K562 (cell line): ENCODE measurements at regions not wholly inside any gene's neighbourhood (a gene's known extent, or its start where the extent isn't known, plus 50 kb on each side); places are given as distances from the start of the nearest gene placed in this dataset.

ENCODE experiments used
- ATAC-seq: fragments of 200-7000 bp; cut with Tn5 transposase; 3 replicates; pipeline ENCODE4 v1.9.1; 2020; ENCODE audit warnings: moderate library complexity
- BruUV-seq: library from RNA; stranded (reverse); fragments of 400-500 nt; replicated peaks from 2 replicates; lab custom pipeline; 2021; lab: Mats Ljungman, UMichigan
- CTCF ChIA-PET: fragments of 300-600 bp; formaldehyde crosslinking; extraction: SDS; loops from one replicate; lab custom pipeline; 2021; ENCODE audit warnings: low intra/inter-chr PET ratio; lab: Yijun Ruan, JAX
- POLR2A ChIA-PET: fragments of 300-600, 350-650 bp; sonication (Branson Sonifier 250); formaldehyde crosslinking; extraction: SDS; loops from one replicate; lab custom pipeline; 2021; ENCODE audit warnings: antibody characterized with exemption, inconsistent platforms; lab: Yijun Ruan, JAX
- DNase-seq, 4 experiments: peaks; one replicate each; pipeline versions ENCODE4 v3.0.0 to v3.0.0-alpha.2; 2011 to 2018; ENCODE audit warnings: low spot score in 3 of 4, mixed read lengths in 3 of 4; ENCODE audit errors: extremely low read depth in 1 of 4
- FAIRE-seq: peaks from 2 replicates; lab custom pipeline; 2011; peaks lifted over from hg19 to GRCh38; lab: Jason Lieb, UNC
- H2AFZ ChIP-seq: 2 replicates; pipeline ENCODE4 v1.6.0; 2011; ENCODE audit warnings: low read depth, low read length, control low read depth, inconsistent platforms
- H3K27ac ChIP-seq: fragments of 200-600 bp; 3 replicates; pipeline ENCODE4 v1.8.0; 2011; ENCODE audit warnings: low read depth, mild to moderate bottlenecking, control low read depth, inconsistent platforms, low read length, moderate library complexity, mixed read lengths; ENCODE audit errors: extremely low read depth
- H3K27me3 ChIP-seq, 2 experiments: fragments of 300-600 bp in 1 of 2; 2 replicates in 1 of 2; 3 replicates in 1 of 2; pipeline versions ENCODE4 v1.6.0 to v1.8.0; 2011; ENCODE audit warnings: inconsistent platforms in 2 of 2, low read length in 2 of 2, mild to moderate bottlenecking in 1 of 2, mixed read lengths in 1 of 2, moderate library complexity in 1 of 2; ENCODE audit not compliant: control insufficient read depth in 2 of 2, insufficient read depth in 2 of 2
- H3K36me3 ChIP-seq: fragments of 300-600 bp; 3 replicates; pipeline ENCODE4 v1.8.0; 2011; ENCODE audit warnings: mild to moderate bottlenecking, low read length, inconsistent platforms; ENCODE audit not compliant: control insufficient read depth, insufficient read depth
- H3K4me1 ChIP-seq, 2 experiments: fragments of 200-600 bp in 1 of 2; replicated peaks in 1 of 2; 2 replicates in 1 of 2; 3 replicates in 1 of 2; pipeline versions ENCODE4 v1.5.1 to v1.8.0; 2011; ENCODE audit warnings: inconsistent platforms in 2 of 2, low read length in 2 of 2, mild to moderate bottlenecking in 1 of 2, mixed read lengths in 1 of 2, moderate library complexity in 1 of 2; ENCODE audit not compliant: control insufficient read depth in 2 of 2, insufficient read depth in 2 of 2
- H3K4me2 ChIP-seq: 2 replicates; pipeline ENCODE4 v1.6.1; 2011; ENCODE audit warnings: low read length, control low read depth, inconsistent platforms, mixed read lengths; ENCODE audit not compliant: insufficient read depth
- H3K4me3 ChIP-seq: fragments of 200-600 bp; sonication (generic), shearing (Covaris generic); 2 replicates; pipeline ENCODE4 v1.5.1; 2016; ENCODE audit warnings: control low read depth, inconsistent platforms
- H3K79me2 ChIP-seq: fragments of 200-600 bp; 3 replicates; pipeline ENCODE4 v1.8.0; 2011; ENCODE audit warnings: low read length, inconsistent platforms; ENCODE audit not compliant: control insufficient read depth, insufficient read depth
- H3K9ac ChIP-seq, 2 experiments: 2 replicates each; pipeline versions ENCODE4 v1.6.0 to v1.6.1; 2011; ENCODE audit warnings: low read depth in 2 of 2, low read length in 2 of 2, control low read depth in 1 of 2, inconsistent platforms in 1 of 2, mild to moderate bottlenecking in 1 of 2, mixed read lengths in 1 of 2; ENCODE audit not compliant: insufficient read depth in 1 of 2
- H3K9me1 ChIP-seq: one replicate; pipeline ENCODE4 v1.6.0; 2011; ENCODE audit warnings: inconsistent platforms, mild to moderate bottlenecking, low read length, moderate library complexity; ENCODE audit not compliant: control insufficient read depth, insufficient read depth
- H3K9me3 ChIP-seq: replicated peaks from 2 replicates; pipeline ENCODE4 v1.5.1; 2011; ENCODE audit warnings: low read depth, low read length, inconsistent platforms; ENCODE audit not compliant: control insufficient read depth, insufficient read depth
- H4K20me1 ChIP-seq: replicated peaks from 2 replicates; pipeline ENCODE4 v1.6.1; 2011; ENCODE audit warnings: low read length, inconsistent platforms, mixed read lengths; ENCODE audit not compliant: control insufficient read depth, insufficient read depth
- CCAR2 ChIP-seq: fragments of 200-400 bp; formaldehyde crosslinking; IDR thresholded peaks from 2 replicates; pipeline ENCODE4 v1.6.1; 2017; ENCODE audit warnings: mild to moderate bottlenecking, low read depth, low read length
- CUX1 ChIP-seq: fragments of 200-800 bp; sonication (Bioruptor generic); IDR thresholded peaks from 2 replicates; pipeline ENCODE4 v1.6.1; 2016; ENCODE audit warnings: missing genetic modification characterization, missing compliant biosample characterization
- ETS2 ChIP-seq: IDR thresholded peaks from 2 replicates; pipeline ENCODE4 v1.6.1; 2016; ENCODE audit warnings: borderline replicate concordance, missing genetic modification characterization, mild to moderate bottlenecking, moderate library complexity, missing compliant biosample characterization; ENCODE audit not compliant: poor library complexity, severe bottlenecking
- EWSR1 ChIP-seq: fragments of 450-650 bp; IDR thresholded peaks from 2 replicates; pipeline ENCODE4 v1.6.1; 2018; ENCODE audit warnings: borderline replicate concordance, mild to moderate bottlenecking, low read depth, moderate library complexity; ENCODE audit not compliant: partially characterized antibody
- FOXM1 ChIP-seq, 2 experiments: fragments of 450-650 bp in 1 of 2; sonication (generic) in 1 of 2; formaldehyde crosslinking in 1 of 2; IDR thresholded peaks; 2 replicates each; pipeline versions ENCODE4 v1.6.1 to v1.9.0; 2017 to 2022; ENCODE audit warnings: low read depth in 2 of 2, mild to moderate bottlenecking in 2 of 2, missing genetic modification reagents in 1 of 2, moderate library complexity in 1 of 2
- NR3C1 ChIP-seq: sonication (generic); formaldehyde crosslinking; IDR thresholded peaks from 2 replicates; pipeline ENCODE4 v1.8.1; 2022; ENCODE audit warnings: missing genetic modification reagents
- PHB ChIP-seq: fragments of 250-450 bp; sonication (Bioruptor Pico); IDR thresholded peaks from 2 replicates; pipeline ENCODE4 v1.5.0; 2021
- PML ChIP-seq: IDR thresholded peaks from 2 replicates; pipeline ENCODE4 v1.6.1; 2012; ENCODE audit warnings: low read length, inconsistent platforms
- POLR2A ChIP-seq: fragments of 450-650 bp; conservative IDR thresholded peaks from 2 replicates; pipeline ENCODE4 v1.6.1; 2016
- SOX6 ChIP-seq: fragments of 450-650 bp; IDR thresholded peaks from 2 replicates; pipeline ENCODE4 v1.6.1; 2014; ENCODE audit warnings: mild to moderate bottlenecking
- ZNF75A ChIP-seq: fragments of 450-650 bp; formaldehyde crosslinking; IDR thresholded peaks from 2 replicates; pipeline ENCODE4 v1.4.0; 2020; ENCODE audit warnings: mild to moderate bottlenecking
- WGBS: fragments of 100-300 bp; shearing (Covaris generic); methylation state at CpG from one replicate; pipeline ENCODE4 v1.1.6; 2016; ENCODE audit warnings: low coverage, mixed read lengths; ENCODE audit not compliant: insufficient coverage; ENCODE audit errors: missing lambda C conversion rate; 5-methylcytosine and 5-hydroxymethylcytosine counted together
- in situ Hi-C: fragments of 300-500 bp; cut with MboI; formaldehyde crosslinking; loops from 4 replicates; pipeline ENCODE4 v1.15.0; 2018; ENCODE audit warnings: inconsistent platforms, mixed read lengths
- intact Hi-C: fragments of 100-400 bp; cut with micrococcal nuclease; formaldehyde crosslinking; loops from 2 replicates; pipeline ENCODE4 v1.14.2; 2022
- TF ChIP-seq, protein P1 (sequence below): IDR thresholded peaks from 2 replicates; pipeline ENCODE4 v1.6.1; 2014; ENCODE audit warnings: antibody characterized with exemption
- TF ChIP-seq, protein P2 (sequence below): conservative IDR thresholded peaks from 2 replicates; pipeline ENCODE4 v1.6.1; 2011; ENCODE audit warnings: low read depth, mild to moderate bottlenecking, low read length; ENCODE audit not compliant: control insufficient read depth

GRCh38 chr3:177358091-177358976, 161.1 kb upstream of the TBL1XR1 start:
- DNase-seq (peak; percentile 57 to 95 (median 78)), ATAC-seq (peak; percentile 71), FAIRE-seq (peak; percentile 85)
- H3K9me1 ChIP-seq = no peaks in the 10 kb centered on the region
- peaks cover 6% of the 10 kb centered on the region; the same call in 1 of the 3 replicates for H3K79me2 ChIP-seq
- peaks cover 32 to 56% of the 10 kb centered on the region in 2 experiments for H3K4me1 ChIP-seq
- ChIA-PET POLR2A (interaction anchor here (0.6 to 7.6 kb wide), 21 partner anchors 9 to 486 kb away, joined by 3 to 97 read pairs (median 4); partner anchors contain the start of gene TBL1XR1), CTCF (interaction anchor here (0.9 kb wide), 1 partner anchor 161 kb away, joined by 4 read pairs; the partner anchor contains the start of gene TBL1XR1)
- H3K27ac ChIP-seq = peak overlapping the region; percentile 98
- WGBS = 2% methylated on average over 13 of the region's 15 CpGs
- BruUV-seq = TSS peak; percentile 93
- no peaks in the 10 kb centered on the region for H3K27me3 ChIP-seq
- no peaks in the 10 kb centered on the region for H3K9me3 ChIP-seq
- H4K20me1 ChIP-seq = no peaks in the 10 kb centered on the region
- peak overlapping the region; percentile 4; the same call in 1 of the 2 replicates for H3K4me3 ChIP-seq
- H3K9ac ChIP-seq = peak overlapping the region; percentile 84 to 91; a peak in 3 of 4 replicates
- peak overlapping the region; percentile 81 for H3K4me2 ChIP-seq
- in situ Hi-C loops = no loop called here
- intact Hi-C loops = loop anchor here (1.0 to 5.0 kb wide), 4 partner anchors 20 to 306 kb away; no protein-coding TSS in a partner anchor
- peak overlapping the region; percentile 91 for H2AFZ ChIP-seq
- H3K36me3 ChIP-seq = no peaks in the 10 kb centered on the region
- 0 out of 2 replicates have a peak, but pooled peaks have one; percentile 12 for TF ChIP-seq CUX1 (CRISPR knock-in tag)
- no peak for TF ChIP-seq ETS2
- TF ChIP-seq EWSR1 = no peak
- TF ChIP-seq, protein P1, sequence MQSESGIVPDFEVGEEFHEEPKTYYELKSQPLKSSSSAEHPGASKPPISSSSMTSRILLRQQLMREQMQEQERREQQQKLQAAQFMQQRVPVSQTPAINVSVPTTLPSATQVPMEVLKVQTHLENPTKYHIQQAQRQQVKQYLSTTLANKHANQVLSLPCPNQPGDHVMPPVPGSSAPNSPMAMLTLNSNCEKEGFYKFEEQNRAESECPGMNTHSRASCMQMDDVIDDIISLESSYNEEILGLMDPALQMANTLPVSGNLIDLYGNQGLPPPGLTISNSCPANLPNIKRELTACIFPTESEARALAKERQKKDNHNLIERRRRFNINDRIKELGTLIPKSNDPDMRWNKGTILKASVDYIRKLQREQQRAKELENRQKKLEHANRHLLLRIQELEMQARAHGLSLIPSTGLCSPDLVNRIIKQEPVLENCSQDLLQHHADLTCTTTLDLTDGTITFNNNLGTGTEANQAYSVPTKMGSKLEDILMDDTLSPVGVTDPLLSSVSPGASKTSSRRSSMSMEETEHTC = no peak
- TF ChIP-seq PHB = no peak
- no peak for TF ChIP-seq PML
- TF ChIP-seq, protein P2, sequence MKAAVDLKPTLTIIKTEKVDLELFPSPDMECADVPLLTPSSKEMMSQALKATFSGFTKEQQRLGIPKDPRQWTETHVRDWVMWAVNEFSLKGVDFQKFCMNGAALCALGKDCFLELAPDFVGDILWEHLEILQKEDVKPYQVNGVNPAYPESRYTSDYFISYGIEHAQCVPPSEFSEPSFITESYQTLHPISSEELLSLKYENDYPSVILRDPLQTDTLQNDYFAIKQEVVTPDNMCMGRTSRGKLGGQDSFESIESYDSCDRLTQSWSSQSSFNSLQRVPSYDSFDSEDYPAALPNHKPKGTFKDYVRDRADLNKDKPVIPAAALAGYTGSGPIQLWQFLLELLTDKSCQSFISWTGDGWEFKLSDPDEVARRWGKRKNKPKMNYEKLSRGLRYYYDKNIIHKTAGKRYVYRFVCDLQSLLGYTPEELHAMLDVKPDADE = no peak
- peak; percentile 93; the same call in 1 of the 2 replicates for TF ChIP-seq FOXM1 (IDR thresholded peaks at IDR 0.05; ENCODE audit: low read depth)
- TF ChIP-seq FOXM1 (CRISPR knock-in tag; IDR thresholded peaks at IDR 0.05; ENCODE audit: low read depth) = no peak
- TF ChIP-seq ZNF75A (CRISPR knock-in tag) = no peak
- no peak for TF ChIP-seq CCAR2
- TF ChIP-seq NR3C1 = no peak
- peak; percentile 47 for TF ChIP-seq POLR2A
- TF ChIP-seq SOX6 = peak; percentile 23
